ENCODE measurements at regions not wholly inside any gene's neighbourhood (a gene's known extent, or its start where the extent isn't known, plus 50 kb on each side); places are given as distances from the start of the nearest gene placed in this dataset.

- DNase-seq: no peak
- H4K20me1 ChIP-seq (ENCODE audit: insufficient read depth): no peaks in the 10 kb centered on the region
- no peak overlapping the region for H2AFZ ChIP-seq
- WGBS, 2 experiments (ENCODE audit: low coverage in 1 of 2, low lambda C conversion rate in 2 of 2, missing lambda C conversion rate in 2 of 2): 44 to 48% methylated on average over 21 to 23 of the region's 23 CpGs
- no peaks in the 10 kb centered on the region for H3K9me3 ChIP-seq (ENCODE audit: low read depth)
- H3K9ac ChIP-seq: no peak overlapping the region
- H3K79me2 ChIP-seq (ENCODE audit: insufficient read depth): no peaks in the 10 kb centered on the region
- H3K4me1 ChIP-seq (ENCODE audit: insufficient read depth): no peaks in the 10 kb centered on the region
- no peaks in the 10 kb centered on the region for H3K9me2 ChIP-seq (ENCODE audit: insufficient read depth)
- TF ChIP-seq EZH2 (IDR thresholded peaks at IDR 0.05; ENCODE audit: insufficient read depth, poor library complexity, severe bottlenecking) (no peak), EZH2phosphoT487 (IDR thresholded peaks at IDR 0.05; ENCODE audit: insufficient read depth, low read depth) (no peak)
- H3K27ac ChIP-seq: no peak overlapping the region
- H3K27me3 ChIP-seq (replicated peaks; ENCODE audit: insufficient read depth): no peaks in the 10 kb centered on the region
- no peak overlapping the region for H3K4me3 ChIP-seq
- in situ Hi-C loops (cut with MboI): no loop called here
- no peak overlapping the region for H3K4me2 ChIP-seq (ENCODE audit: unreplicated experiment)
- no peaks in the 10 kb centered on the region for H3K36me3 ChIP-seq (ENCODE audit: low read depth)
- H3F3A ChIP-seq (ENCODE audit: insufficient read depth): no peaks in the 10 kb centered on the region
These were observed 886.4 kb downstream of the BRD1 start for GRCh38 chr22:48941033-48941902.

GRCh38 chr22:48940266-48941032 lies 887.2 kb downstream of the BRD1 start:
- Histone ChIP-seq H3K36me3 (ENCODE audit: low read depth) (no peaks in the 10 kb centered on the region), H3K9ac (no peak overlapping the region), H3K79me2 (ENCODE audit: insufficient read depth) (no peaks in the 10 kb centered on the region), H3K4me3 (no peak overlapping the region), H4K20me1 (ENCODE audit: insufficient read depth) (no peaks in the 10 kb centered on the region), H2AFZ (no peak overlapping the region), H3K9me3 (ENCODE audit: low read depth) (no peaks in the 10 kb centered on the region), H3K9me2 (ENCODE audit: insufficient read depth) (no peaks in the 10 kb centered on the region), H3F3A (ENCODE audit: insufficient read depth) (no peaks in the 10 kb centered on the region), H3K4me1 (ENCODE audit: insufficient read depth) (no peaks in the 10 kb centered on the region), H3K27ac (no peak overlapping the region), H3K27me3 (replicated peaks; ENCODE audit: insufficient read depth) (no peaks in the 10 kb centered on the region), H3K4me2 (ENCODE audit: unreplicated experiment) (no peak overlapping the region)
- no peak for TF ChIP-seq EZH2phosphoT487 (IDR thresholded peaks at IDR 0.05; ENCODE audit: insufficient read depth, low read depth)
- TF ChIP-seq EZH2 (IDR thresholded peaks at IDR 0.05; ENCODE audit: insufficient read depth, poor library complexity, severe bottlenecking): no peak
- DNase-seq: no peak
- WGBS, 2 experiments (ENCODE audit: low coverage in 1 of 2, low lambda C conversion rate in 2 of 2, missing lambda C conversion rate in 2 of 2): 52 to 53% methylated on average over 20 of the region's 20 CpGs
- in situ Hi-C loops (cut with MboI): no loop called here

- no peak for DNase-seq
- H3K79me2 ChIP-seq (ENCODE audit: insufficient read depth): no peaks in the 10 kb centered on the region
- H3K36me3 ChIP-seq (ENCODE audit: low read depth): no peaks in the 10 kb centered on the region
- H3K9me2 ChIP-seq (ENCODE audit: insufficient read depth): no peaks in the 10 kb centered on the region
- H3K9ac ChIP-seq: no peak overlapping the region
- in situ Hi-C loops (cut with MboI): no loop called here
- no peaks in the 10 kb centered on the region for H3K4me1 ChIP-seq (ENCODE audit: insufficient read depth)
- no peak overlapping the region for H2AFZ ChIP-seq
- no peaks in the 10 kb centered on the region for H4K20me1 ChIP-seq (ENCODE audit: insufficient read depth)
- H3F3A ChIP-seq (ENCODE audit: insufficient read depth): no peaks in the 10 kb centered on the region
- WGBS, 2 experiments (ENCODE audit: low coverage in 1 of 2, low lambda C conversion rate in 2 of 2, missing lambda C conversion rate in 2 of 2): 50 to 55% methylated on average over 30 to 31 of the region's 31 CpGs
- H3K27me3 ChIP-seq (replicated peaks; ENCODE audit: insufficient read depth): no peaks in the 10 kb centered on the region
- TF ChIP-seq EZH2phosphoT487 (IDR thresholded peaks at IDR 0.05; ENCODE audit: insufficient read depth, low read depth): no peak
- TF ChIP-seq EZH2 (IDR thresholded peaks at IDR 0.05; ENCODE audit: insufficient read depth, poor library complexity, severe bottlenecking): no peak
- H3K27ac ChIP-seq: no peak overlapping the region
- H3K4me3 ChIP-seq: no peak overlapping the region
- H3K9me3 ChIP-seq (ENCODE audit: low read depth): no peaks in the 10 kb centered on the region
- H3K4me2 ChIP-seq (ENCODE audit: unreplicated experiment): no peak overlapping the region
These were observed 888.0 kb downstream of the BRD1 start for GRCh38 chr22:48939441-48940265.

- TF ChIP-seq EZH2 (IDR thresholded peaks at IDR 0.05; ENCODE audit: insufficient read depth, poor library complexity, severe bottlenecking) (no peak), EZH2phosphoT487 (IDR thresholded peaks at IDR 0.05; ENCODE audit: insufficient read depth, low read depth) (no peak)
- no peaks in the 10 kb centered on the region for H3F3A ChIP-seq (ENCODE audit: insufficient read depth)
- 29 to 35% methylated on average over 8 of the region's 8 CpGs for WGBS, 2 experiments (ENCODE audit: low coverage in 1 of 2, low lambda C conversion rate in 2 of 2, missing lambda C conversion rate in 2 of 2)
- no peaks in the 10 kb centered on the region for H3K79me2 ChIP-seq (ENCODE audit: insufficient read depth)
- no peak overlapping the region for H3K4me3 ChIP-seq
- no peaks in the 10 kb centered on the region for H3K9me2 ChIP-seq (ENCODE audit: insufficient read depth)
- H3K27ac ChIP-seq: no peak overlapping the region
- DNase-seq: no peak
- H2AFZ ChIP-seq: no peak overlapping the region
- no peak overlapping the region for H3K4me2 ChIP-seq (ENCODE audit: unreplicated experiment)
- H3K9me3 ChIP-seq (ENCODE audit: low read depth): no peaks in the 10 kb centered on the region
- no peaks in the 10 kb centered on the region for H3K27me3 ChIP-seq (replicated peaks; ENCODE audit: insufficient read depth)
- H4K20me1 ChIP-seq (ENCODE audit: insufficient read depth): no peaks in the 10 kb centered on the region
- no peak overlapping the region for H3K9ac ChIP-seq
- H3K36me3 ChIP-seq (ENCODE audit: low read depth): no peaks in the 10 kb centered on the region
- in situ Hi-C loops (cut with MboI): no loop called here
- no peaks in the 10 kb centered on the region for H3K4me1 ChIP-seq (ENCODE audit: insufficient read depth)
These were observed 888.9 kb downstream of the BRD1 start for GRCh38 chr22:48938741-48939140.
